ENCODE measurements at regions not wholly inside any gene's neighbourhood (a gene's known extent, or its start where the extent isn't known, plus 50 kb on each side); places are given as distances from the start of the nearest gene placed in this dataset.

DNA sequence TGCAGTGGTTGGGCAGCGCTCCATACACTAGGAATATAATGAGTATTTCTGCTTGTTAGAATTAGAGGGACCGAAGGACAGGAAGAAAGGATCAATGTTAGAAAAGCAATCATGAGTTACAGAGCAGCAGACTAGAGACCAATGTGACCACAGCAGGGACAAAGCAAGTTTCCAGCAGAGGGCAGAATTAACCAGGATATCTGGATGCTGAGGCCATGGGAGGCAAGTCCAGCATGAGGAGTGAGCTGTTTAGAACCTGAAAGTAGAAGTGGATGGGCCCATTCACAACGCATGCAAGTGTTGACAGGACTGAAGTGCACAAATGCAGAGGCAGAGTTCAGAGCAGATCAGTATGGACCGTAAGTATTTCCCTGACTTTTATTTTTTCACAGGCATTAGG is 910.4 kb upstream of the GYPC start:
- H3K27me3 Mint-ChIP-seq (ENCODE audit: insufficient read depth, unreplicated experiment) = no peaks in the 10 kb centered on the region
- no peaks in the 10 kb centered on the region for H3K36me3 Mint-ChIP-seq (ENCODE audit: insufficient read depth, unreplicated experiment)
- no peak overlapping the region for H3K27ac Mint-ChIP-seq (ENCODE audit: low read depth, unreplicated experiment)
- BruUV-seq (replicated peaks) = no TSS peak
- POLR2A ChIA-PET = interaction anchor here (1.0 kb wide), 1 partner anchor 1033 kb away, joined by 3 read pairs; no protein-coding TSS in a partner anchor
- DNase-seq (ENCODE audit: unreplicated experiment) = peak; percentile 67
- TF ChIP-seq, protein P1, sequence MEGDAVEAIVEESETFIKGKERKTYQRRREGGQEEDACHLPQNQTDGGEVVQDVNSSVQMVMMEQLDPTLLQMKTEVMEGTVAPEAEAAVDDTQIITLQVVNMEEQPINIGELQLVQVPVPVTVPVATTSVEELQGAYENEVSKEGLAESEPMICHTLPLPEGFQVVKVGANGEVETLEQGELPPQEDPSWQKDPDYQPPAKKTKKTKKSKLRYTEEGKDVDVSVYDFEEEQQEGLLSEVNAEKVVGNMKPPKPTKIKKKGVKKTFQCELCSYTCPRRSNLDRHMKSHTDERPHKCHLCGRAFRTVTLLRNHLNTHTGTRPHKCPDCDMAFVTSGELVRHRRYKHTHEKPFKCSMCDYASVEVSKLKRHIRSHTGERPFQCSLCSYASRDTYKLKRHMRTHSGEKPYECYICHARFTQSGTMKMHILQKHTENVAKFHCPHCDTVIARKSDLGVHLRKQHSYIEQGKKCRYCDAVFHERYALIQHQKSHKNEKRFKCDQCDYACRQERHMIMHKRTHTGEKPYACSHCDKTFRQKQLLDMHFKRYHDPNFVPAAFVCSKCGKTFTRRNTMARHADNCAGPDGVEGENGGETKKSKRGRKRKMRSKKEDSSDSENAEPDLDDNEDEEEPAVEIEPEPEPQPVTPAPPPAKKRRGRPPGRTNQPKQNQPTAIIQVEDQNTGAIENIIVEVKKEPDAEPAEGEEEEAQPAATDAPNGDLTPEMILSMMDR (IDR thresholded peaks at IDR 0.05; ENCODE audit: unreplicated experiment) = peak; percentile 55
- CTCF ChIA-PET = interaction anchor here (0.6 to 4.8 kb wide), 27 partner anchors 11 to 1322 kb away, joined by 3 to 68 read pairs (median 3); no protein-coding TSS in a partner anchor
- H3K4me3 Mint-ChIP-seq (ENCODE audit: unreplicated experiment) = no peak overlapping the region
- intact Hi-C loops (cut with micrococcal nuclease) = loop anchor here (1.0 to 10.0 kb wide), 8 partner anchors 494 to 1721 kb away; partner anchors contain the start of gene CNTNAP5
- peaks cover 11% of the 10 kb centered on the region for H3K4me1 Mint-ChIP-seq (ENCODE audit: insufficient read depth, unreplicated experiment)
- no peaks in the 10 kb centered on the region for H3K9me3 Mint-ChIP-seq (ENCODE audit: unreplicated experiment)

DNA sequence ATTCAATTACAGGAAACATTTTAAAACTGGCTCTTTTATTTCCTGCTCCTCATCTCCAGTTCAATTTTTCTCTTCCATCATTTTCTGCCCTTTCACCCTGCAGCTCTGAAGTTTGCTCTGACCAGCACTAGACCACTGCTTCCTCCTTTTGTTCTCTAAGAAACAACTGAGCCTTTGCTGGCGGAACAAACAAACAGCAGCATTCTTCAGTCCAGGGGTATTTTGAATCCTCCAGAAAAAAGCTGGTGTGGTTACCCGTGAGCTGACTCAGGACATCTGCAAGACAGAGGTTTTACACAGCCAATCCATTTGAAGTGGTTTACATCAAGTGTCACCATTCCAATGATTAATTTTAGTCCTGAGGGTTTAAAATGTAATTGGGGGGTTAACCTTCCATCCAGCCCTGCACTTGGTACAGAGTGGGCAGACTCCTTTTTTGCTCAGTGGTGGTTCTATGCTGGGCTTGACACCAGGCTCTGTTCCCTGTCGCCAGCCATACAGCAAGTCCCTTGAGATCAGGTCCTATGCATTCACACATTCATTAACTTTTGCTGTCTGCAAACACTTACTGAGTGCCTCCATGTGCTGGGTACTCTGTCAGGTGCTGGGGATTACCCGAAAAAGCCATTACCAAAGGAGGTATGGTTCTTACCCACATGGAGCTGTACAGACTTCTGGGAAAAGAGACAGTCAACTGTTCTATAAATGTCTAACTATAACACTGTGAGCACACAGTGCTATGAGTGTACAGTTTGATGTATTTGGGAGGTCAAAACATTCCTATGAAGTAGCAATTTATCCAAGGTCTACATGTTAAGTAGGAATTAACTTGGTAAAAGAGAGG is 909.4 kb upstream of the GYPC start:
- Mint-ChIP-seq H3K4me1 (ENCODE audit: insufficient read depth, unreplicated experiment) (peaks cover 11% of the 10 kb centered on the region), H3K9me3 (ENCODE audit: unreplicated experiment) (no peaks in the 10 kb centered on the region), H3K27ac (ENCODE audit: low read depth, unreplicated experiment) (no peak overlapping the region), H3K4me3 (ENCODE audit: unreplicated experiment) (no peak overlapping the region), H3K27me3 (ENCODE audit: insufficient read depth, unreplicated experiment) (no peaks in the 10 kb centered on the region), H3K36me3 (ENCODE audit: insufficient read depth, unreplicated experiment) (no peaks in the 10 kb centered on the region)
- intact Hi-C loops (cut with micrococcal nuclease) = loop anchor here (10.0 kb wide), 2 partner anchors 888 to 1722 kb away; partner anchors contain the start of gene CNTNAP5
- ChIA-PET POLR2A (no interaction called here), CTCF (interaction anchor here (0.7 to 4.8 kb wide), 12 partner anchors 10 to 1228 kb away, joined by 3 to 68 read pairs (median 6); no protein-coding TSS in a partner anchor)
- DNase-seq (ENCODE audit: unreplicated experiment) = no peak
- no TSS peak for BruUV-seq (replicated peaks)
- TF ChIP-seq, protein P1 (IDR thresholded peaks at IDR 0.05; ENCODE audit: unreplicated experiment) = no peak

DNA sequence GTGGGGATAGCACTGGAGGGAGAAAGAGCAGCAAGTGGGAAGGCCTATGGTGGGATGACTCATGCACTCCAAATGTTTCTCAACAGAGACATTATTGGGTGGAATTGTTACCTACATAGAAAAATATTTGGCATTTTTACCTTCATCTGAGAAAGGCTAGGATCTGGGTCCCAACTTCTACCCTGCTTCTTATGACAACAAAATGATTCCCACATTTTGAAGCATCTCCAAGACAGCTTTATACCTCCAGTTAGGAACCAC is 908.9 kb upstream of the GYPC start:
- H3K36me3 Mint-ChIP-seq (ENCODE audit: insufficient read depth, unreplicated experiment) = no peaks in the 10 kb centered on the region
- TF ChIP-seq, protein P1 (IDR thresholded peaks at IDR 0.05; ENCODE audit: unreplicated experiment) = no peak
- CTCF ChIA-PET = interaction anchor here (1.2 to 4.8 kb wide), 3 partner anchors 22 to 1224 kb away, joined by 3 to 68 read pairs (median 32); no protein-coding TSS in a partner anchor
- H3K9me3 Mint-ChIP-seq (ENCODE audit: unreplicated experiment) = no peaks in the 10 kb centered on the region
- BruUV-seq (replicated peaks) = no TSS peak
- no peak overlapping the region for H3K4me3 Mint-ChIP-seq (ENCODE audit: unreplicated experiment)
- H3K27me3 Mint-ChIP-seq (ENCODE audit: insufficient read depth, unreplicated experiment) = no peaks in the 10 kb centered on the region
- intact Hi-C loops (cut with micrococcal nuclease) = loop anchor here (10.0 kb wide), 2 partner anchors 888 to 1722 kb away; partner anchors contain the start of gene CNTNAP5
- peaks cover 11% of the 10 kb centered on the region for H3K4me1 Mint-ChIP-seq (ENCODE audit: insufficient read depth, unreplicated experiment)
- POLR2A ChIA-PET = no interaction called here
- DNase-seq (ENCODE audit: unreplicated experiment) = peak; percentile 39
- H3K27ac Mint-ChIP-seq (ENCODE audit: low read depth, unreplicated experiment) = no peak overlapping the region

DNA sequence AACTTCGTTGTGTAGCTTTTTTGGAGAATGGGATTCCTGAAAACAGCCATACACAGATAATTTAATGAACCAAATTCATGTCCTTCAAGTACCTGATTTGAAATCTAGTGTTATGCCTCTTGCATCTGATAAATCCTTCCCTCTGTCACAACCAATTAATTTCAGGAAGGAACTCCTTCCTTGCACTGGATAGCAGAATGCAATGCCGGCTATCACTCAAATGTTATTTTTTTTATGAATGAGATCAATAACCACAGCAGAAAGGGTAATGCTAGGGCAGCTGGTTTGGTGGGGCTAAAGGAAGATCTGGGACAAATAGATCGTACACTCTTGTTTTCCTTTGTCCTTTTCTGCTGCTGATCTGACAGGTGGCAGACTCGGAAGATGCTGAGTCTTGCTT is 899.5 kb upstream of the GYPC start:
- no peaks in the 10 kb centered on the region for H3K27me3 Mint-ChIP-seq (ENCODE audit: insufficient read depth, unreplicated experiment)
- no peaks in the 10 kb centered on the region for H3K36me3 Mint-ChIP-seq (ENCODE audit: insufficient read depth, unreplicated experiment)
- H3K4me1 Mint-ChIP-seq (ENCODE audit: insufficient read depth, unreplicated experiment) = peaks cover 7% of the 10 kb centered on the region
- H3K9me3 Mint-ChIP-seq (ENCODE audit: unreplicated experiment) = no peaks in the 10 kb centered on the region
- CTCF ChIA-PET = interaction anchor here (0.9 kb wide), 1 partner anchor 11 kb away, joined by 4 read pairs; no protein-coding TSS in a partner anchor
- H3K4me3 Mint-ChIP-seq (ENCODE audit: unreplicated experiment) = no peak overlapping the region
- no peak overlapping the region for H3K27ac Mint-ChIP-seq (ENCODE audit: low read depth, unreplicated experiment)
- no TSS peak for BruUV-seq (replicated peaks)
- intact Hi-C loops (cut with micrococcal nuclease) = no loop called here
- DNase-seq (ENCODE audit: unreplicated experiment) = no peak
- POLR2A ChIA-PET = no interaction called here
- TF ChIP-seq, protein P1 (IDR thresholded peaks at IDR 0.05; ENCODE audit: unreplicated experiment) = no peak

Measured in MCF 10A (cell line).